Esophagus squamous epithelium (tissue), 4 donors: ENCODE measurements at regions not wholly inside any gene's neighbourhood (a gene's known extent, or its start where the extent isn't known, plus 50 kb on each side); places are given as distances from the start of the nearest gene placed in this dataset.

Experiments
- POLR2A ChIP-seq, 4 donors: fragments of 450-650 bp; IDR thresholded peaks; one replicate each; pipeline ENCODE4 v1.6.1; 2017; ENCODE audit warnings: antibody characterized with exemption in 4 of 4, mild to moderate bottlenecking in 4 of 4, moderate library complexity in 3 of 4
- TF ChIP-seq, protein P1 (sequence below), 6 experiments: fragments of 450-650 bp in 4 of 6; fragments of 200-600 bp in 2 of 6; sonication (generic) in 2 of 6; IDR thresholded peaks; one replicate each; pipeline ENCODE4 v1.5.1; 2016 to 2019; ENCODE audit warnings: antibody characterized with exemption in 6 of 6, mild to moderate bottlenecking in 4 of 6, moderate library complexity in 4 of 6

DNA sequence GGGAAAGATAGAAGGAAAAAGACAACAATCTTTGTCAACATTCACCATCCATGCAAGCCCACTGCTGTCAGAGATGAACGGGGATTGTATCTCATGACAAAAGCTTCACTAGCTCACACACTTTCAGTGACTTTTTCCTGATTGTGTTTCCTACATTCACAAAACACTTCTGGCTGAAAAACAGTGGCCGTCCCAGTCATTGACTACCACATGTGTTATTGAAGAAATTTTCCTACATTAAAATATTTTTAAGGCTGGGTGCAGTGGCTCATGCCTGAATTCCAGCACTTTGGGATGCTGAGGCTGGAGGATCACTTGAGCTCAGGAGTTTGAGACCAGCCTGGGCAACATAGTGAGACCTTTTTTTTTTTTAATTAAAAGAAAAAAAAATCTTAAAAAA, 90.9 kb downstream of the MOGAT1 start:
- TF ChIP-seq, protein P1, sequence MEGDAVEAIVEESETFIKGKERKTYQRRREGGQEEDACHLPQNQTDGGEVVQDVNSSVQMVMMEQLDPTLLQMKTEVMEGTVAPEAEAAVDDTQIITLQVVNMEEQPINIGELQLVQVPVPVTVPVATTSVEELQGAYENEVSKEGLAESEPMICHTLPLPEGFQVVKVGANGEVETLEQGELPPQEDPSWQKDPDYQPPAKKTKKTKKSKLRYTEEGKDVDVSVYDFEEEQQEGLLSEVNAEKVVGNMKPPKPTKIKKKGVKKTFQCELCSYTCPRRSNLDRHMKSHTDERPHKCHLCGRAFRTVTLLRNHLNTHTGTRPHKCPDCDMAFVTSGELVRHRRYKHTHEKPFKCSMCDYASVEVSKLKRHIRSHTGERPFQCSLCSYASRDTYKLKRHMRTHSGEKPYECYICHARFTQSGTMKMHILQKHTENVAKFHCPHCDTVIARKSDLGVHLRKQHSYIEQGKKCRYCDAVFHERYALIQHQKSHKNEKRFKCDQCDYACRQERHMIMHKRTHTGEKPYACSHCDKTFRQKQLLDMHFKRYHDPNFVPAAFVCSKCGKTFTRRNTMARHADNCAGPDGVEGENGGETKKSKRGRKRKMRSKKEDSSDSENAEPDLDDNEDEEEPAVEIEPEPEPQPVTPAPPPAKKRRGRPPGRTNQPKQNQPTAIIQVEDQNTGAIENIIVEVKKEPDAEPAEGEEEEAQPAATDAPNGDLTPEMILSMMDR (IDR thresholded peaks at IDR 0.05): no peak
- no peak for TF ChIP-seq POLR2A (IDR thresholded peaks at IDR 0.05)
